Astrocyte (in vitro differentiated cells and primary cell): ENCODE measurements at regions not wholly inside any gene's neighbourhood (a gene's known extent, or its start where the extent isn't known, plus 50 kb on each side); places are given as distances from the start of the nearest gene placed in this dataset.

Source experiments
- CTCF ChIP-seq: IDR thresholded peaks from 2 replicates; pipeline ENCODE4 v1.5.1; 2011; ENCODE audit warnings: low read depth, mild to moderate bottlenecking, inconsistent platforms, low read length, moderate library complexity; ENCODE audit not compliant: insufficient read depth
- EZH2 ChIP-seq: IDR thresholded peaks from 2 replicates; pipeline ENCODE4 v1.6.1; 2012; ENCODE audit warnings: mild to moderate bottlenecking, low read length, inconsistent platforms; ENCODE audit not compliant: insufficient read depth

GRCh38 chr1:162964901-162965300, 103.9 kb upstream of the CCDC190 start:
- TF ChIP-seq CTCF: no peak
- no peak for TF ChIP-seq EZH2
